HG03354 (cell line): ENCODE measurements at regions not wholly inside any gene's neighbourhood (a gene's known extent, or its start where the extent isn't known, plus 50 kb on each side); places are given as distances from the start of the nearest gene placed in this dataset.
"Not testable (repeated sequence)": the region's sequence is repeated elsewhere in the genome, so short reads cannot be mapped to it uniquely, and the experiment has no call there.

Experiments
- ATAC-seq: cut with Tn5 transposase; IDR thresholded peaks from one replicate; pipeline ENCODE4 v1.9.1; 2021; ENCODE audit warnings: mild to moderate bottlenecking; ENCODE audit not compliant: unreplicated experiment, poor library complexity, severe bottlenecking

DNA sequence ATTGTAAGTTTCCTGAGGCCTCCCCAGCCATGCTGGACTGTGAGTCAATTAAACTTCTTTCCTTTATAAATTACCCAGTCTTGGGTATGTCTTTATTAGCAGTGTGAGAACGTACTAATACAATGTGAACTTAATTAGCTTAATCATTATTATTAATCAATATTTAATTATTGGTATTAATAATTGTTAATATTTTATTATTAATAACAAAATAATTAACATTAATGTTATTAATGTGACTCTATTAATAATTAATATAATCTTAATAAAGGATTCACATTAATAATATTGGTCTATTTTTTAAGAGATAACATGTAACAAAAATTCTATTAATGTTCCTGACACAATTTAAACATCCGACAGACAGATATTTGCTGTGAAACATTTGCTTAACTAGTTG lies 164.9 kb upstream of the ATF7IP start:
- no peak for ATAC-seq

DNA sequence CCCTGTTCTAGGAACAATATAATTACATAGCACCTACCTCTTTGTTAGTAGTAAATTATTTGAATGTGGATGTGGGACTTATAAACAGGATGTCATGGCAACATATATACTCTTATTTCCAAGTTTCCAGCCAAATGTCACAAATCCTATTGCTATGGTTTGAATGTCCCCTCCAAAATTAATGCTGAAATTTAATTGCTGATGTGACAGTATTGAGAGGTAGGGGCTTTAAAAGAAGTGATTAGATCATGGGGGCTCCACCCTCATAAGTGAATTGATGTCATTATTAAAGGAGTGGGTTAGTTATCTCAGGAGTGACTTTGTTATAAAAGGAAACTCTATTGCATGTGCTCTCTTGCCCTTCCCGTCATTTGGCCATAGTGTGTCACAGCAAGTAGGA lies 164.2 kb upstream of the ATF7IP start:
- ATAC-seq, result no peak

- no peak for ATAC-seq
These were observed 157.5 kb upstream of the ATF7IP start for GRCh38 chr12:14207905-14208551.

DNA sequence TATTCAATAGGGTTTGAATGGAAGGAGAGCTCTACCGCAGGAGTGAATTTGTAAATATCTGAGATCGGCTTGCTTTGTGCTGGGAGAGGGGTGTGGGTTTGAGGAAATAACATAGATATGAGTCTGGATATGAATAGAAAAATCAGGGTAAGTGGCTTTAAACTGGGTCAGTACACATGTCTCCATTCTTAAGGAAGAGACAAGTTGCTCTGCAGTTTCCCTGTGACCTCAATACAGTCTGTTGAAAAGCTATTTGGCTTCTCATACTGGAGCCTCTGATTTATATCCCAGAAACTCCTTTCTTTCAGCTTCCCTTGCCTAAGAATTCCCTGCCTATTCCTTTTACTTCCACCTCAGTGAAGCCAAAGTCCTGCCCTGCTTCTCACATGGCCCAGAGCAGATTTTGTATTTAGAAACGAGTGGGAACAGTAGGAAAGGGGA lies 153.5 kb upstream of the ATF7IP start:
- ATAC-seq, result no peak

DNA sequence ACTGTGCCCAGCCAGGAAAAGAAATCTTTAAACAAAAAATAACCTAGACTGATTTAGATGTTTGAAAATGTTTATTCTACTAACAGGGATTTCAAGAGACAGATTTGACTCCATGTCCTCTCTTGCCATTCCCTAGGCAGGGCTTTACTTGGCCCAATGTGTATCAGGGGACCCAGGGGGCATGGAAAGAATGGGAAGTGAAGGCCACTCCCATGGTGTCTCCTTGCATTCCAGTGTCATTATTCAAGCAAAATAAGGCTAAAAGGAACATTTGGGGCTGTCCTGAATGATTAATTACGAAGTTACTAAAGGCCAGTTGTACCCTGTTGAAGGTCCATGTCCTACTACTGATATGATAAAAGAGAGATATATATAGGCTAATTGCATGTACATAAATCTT lies 151.9 kb upstream of the ATF7IP start:
- no peak for ATAC-seq

- ATAC-seq, result no peak
These were observed 151.0 kb upstream of the ATF7IP start for GRCh38 chr12:14214495-14214894.

DNA sequence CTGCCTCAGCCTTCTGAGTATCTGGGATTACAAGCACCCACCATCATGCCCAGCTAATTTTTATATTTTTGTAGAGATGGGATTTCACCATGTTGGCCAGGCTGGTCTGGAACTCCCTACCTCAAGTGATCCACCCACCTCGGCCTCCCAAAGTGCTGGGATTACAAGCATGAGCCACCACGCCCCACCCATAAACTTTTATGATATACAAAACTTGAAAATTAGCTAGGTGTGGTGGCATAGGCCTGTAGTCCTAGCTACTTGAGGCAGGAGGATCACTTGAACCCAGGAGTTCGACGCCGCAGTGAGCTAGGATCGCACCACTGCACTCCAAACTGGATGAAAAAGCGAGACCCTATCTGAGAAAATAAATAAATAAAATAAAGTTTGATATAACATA lies 149.5 kb upstream of the ATF7IP start:
- not testable (repeated sequence) for ATAC-seq

DNA sequence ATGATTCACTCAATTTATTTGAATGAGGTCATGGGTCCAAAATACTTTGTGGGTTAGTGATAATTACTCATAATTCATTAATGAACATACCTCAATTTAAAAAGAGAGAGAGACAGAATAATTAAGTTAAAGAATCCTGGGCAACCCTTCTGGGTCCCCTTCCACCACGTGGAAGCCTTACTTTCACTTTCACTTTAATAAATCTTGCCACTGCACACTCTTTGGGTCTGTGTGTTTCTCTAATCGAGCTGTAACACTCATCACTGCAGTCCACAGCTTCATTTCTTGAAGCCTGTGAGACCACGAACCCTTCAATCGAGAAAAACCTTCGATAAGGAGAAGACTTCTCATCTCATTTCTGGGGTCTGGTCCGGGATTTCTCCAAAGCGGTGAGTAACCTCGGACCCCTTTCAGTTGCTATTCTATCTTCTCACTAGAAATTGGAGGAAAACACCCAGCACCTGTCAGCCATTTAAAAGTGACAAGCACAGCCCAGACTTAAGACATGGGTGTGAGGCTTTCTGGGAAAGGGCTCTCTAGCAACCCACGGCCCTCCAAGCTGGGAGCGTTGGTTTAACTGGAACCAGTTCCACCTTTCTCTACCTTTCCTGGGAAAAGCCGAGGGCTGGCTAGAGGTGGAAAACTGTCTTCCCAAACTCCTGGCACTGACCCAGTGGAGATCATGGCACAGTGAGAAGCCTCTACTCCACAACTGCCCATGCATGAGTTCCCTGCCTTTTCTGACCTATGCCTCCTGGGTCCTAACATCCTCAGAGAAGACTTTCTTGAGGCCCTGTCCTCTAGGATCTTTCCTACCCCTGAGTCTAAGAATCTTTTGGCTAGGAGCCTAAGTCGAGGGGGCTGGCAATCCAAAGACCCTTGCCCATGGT lies 148.8 kb upstream of the ATF7IP start:
- no peak for ATAC-seq

- ATAC-seq, result no peak
These were observed 146.3 kb upstream of the ATF7IP start for GRCh38 chr12:14219156-14219555.

DNA sequence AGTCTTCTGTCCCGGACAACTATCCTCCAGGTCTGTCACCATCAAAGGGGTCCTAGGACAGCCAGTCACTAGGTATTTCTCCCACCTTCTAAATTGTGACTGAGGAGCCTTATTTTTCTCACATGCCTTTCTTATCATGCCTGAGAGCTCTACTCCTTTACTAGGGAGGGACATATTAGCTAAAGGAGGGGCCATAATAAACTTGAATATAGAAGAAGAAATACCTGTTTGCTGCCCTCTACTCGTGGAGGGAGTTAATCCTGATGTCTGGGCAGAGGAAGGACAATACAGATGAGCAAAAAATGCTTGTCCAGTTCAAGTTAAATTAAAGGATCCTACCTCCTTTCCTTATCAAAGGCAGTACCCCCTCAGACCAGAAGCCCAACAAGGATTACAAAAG lies 145.8 kb upstream of the ATF7IP start:
- ATAC-seq, result not testable (repeated sequence)

- no peak for ATAC-seq
These were observed 140.4 kb upstream of the ATF7IP start for GRCh38 chr12:14225064-14225463.

DNA sequence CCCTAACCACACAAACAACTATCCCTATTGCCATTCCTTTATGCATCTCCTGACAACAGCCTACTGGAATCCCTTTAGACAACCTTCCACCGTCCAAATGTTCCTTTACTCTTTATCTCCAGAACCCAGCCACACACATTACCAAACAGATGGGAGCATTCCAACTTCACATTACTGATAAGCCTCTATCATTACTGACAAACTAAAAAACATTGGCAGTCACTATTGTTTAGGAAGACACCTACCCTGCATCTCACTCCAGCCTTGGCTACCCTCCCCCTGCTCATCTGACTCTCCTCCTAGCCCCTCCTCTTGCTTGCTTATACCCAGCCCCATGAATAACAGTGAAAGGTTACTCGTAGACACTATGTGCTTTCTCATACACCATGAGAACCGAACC lies 130.3 kb upstream of the ATF7IP start:
- not testable (repeated sequence) for ATAC-seq

DNA sequence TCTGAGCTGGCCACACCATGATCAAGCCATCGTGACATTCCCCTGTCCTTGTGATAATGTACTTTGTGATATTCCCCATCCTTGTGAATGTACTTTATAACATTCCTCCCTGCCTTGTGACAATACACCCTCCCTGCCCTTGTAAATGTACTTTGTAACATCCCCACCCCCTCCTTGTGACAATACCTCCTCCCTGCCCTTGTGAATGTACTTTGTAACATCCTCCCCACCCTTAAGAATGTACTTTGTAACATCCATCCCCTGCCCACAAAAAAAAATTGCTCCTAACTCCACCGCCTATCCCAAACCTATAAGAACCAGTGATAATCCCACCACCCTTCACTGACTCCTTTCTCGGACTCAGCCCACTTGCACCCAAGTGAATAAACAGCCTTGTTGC lies 128.8 kb upstream of the ATF7IP start:
- not testable (repeated sequence) for ATAC-seq

GRCh38 chr12:14238221-14238792 lies 127.2 kb upstream of the ATF7IP start:
- peak; percentile 40 for ATAC-seq

GRCh38 chr12:14239350-14239934 lies 126.0 kb upstream of the ATF7IP start:
- ATAC-seq, result peak; percentile 82

DNA sequence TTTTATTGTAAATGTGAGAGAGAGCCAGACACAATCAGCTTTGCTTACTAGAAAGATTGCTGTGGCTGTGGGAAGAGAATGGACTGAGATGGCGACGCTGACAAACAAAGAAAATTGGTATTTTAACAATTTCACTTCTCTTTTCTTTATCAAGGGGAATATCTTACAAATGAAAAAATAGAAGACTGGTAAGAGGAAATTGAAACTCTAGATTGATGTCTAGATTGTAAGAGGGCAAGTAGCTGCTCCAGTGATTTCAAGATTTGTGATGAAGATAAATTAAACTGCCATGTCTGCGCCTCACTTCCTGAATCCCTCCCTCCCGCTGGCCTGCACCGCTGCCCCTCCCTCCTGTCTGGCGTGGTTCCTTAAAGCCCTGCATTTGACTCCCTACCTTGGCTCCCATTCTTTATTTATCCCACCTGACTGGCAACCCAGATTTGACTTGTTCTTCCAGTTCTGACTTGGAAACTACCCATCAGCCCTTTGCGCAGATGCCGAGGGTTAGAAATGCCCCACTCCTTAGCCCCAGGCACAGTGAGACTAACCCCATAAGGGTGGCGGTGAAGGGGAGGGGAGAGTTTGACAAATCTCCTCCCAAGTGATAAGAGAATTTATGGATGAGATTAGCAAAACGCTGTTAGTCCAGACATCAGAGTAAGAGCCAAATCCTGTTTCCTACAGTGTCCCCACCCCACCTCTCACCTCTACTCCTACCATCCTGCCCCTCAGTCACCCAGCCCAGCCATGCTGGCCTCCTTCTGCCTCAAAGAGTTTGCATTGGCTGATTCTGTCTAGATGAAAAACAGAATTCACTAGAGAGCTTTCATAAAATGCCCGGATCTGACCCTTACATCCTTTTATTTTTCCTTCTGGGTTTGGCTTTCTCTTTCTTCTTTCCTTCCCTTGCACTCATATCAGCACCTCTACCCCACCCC lies 125.3 kb upstream of the ATF7IP start:
- peak; percentile 56 for ATAC-seq

- ATAC-seq, result no peak
These were observed 124.6 kb upstream of the ATF7IP start for GRCh38 chr12:14240873-14241220.

DNA sequence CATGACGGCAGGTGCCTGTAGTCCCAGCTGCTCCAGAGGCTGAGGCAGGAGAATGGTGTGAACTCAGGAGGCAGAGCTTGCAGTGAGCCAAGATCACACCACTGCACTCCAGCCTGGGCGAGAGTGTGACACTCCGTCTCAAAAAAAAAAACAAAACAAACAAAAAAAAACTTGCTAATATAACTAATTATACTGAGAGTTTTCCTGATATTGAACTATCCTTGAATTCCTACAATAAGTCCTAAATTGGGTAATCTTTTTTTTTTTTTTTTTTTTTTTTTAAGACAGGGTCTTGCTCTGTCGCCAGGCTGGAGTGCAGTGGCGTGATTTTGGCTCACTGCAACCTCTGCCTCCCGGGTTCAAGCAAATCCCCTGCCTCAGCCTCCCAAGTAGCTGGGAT lies 122.7 kb upstream of the ATF7IP start:
- not testable (repeated sequence) for ATAC-seq

- no peak for ATAC-seq
These were observed 121.5 kb upstream of the ATF7IP start for GRCh38 chr12:14243941-14244340.
